ENCODE measurements at regions not wholly inside any gene's neighbourhood (a gene's known extent, or its start where the extent isn't known, plus 50 kb on each side); places are given as distances from the start of the nearest gene placed in this dataset.

GRCh38 chr9:84589542-84589941, 80.0 kb upstream of the NTRK2 start:
- intact Hi-C loops (cut with DNase I): no loop called here
- Histone ChIP-seq H3K36me3 (no peaks in the 10 kb centered on the region), H3K27ac (no peak overlapping the region), H3K27me3 (no peaks in the 10 kb centered on the region), H3K9me3 (no peaks in the 10 kb centered on the region), H3K4me3 (no peak overlapping the region), H3K4me1 (no peaks in the 10 kb centered on the region)
- no peak for DNase-seq
- WGBS, 2 donors: 84 to 94% methylated on average over 1 of the region's 1 CpG
- no peak for TF ChIP-seq CTCF (IDR thresholded peaks at IDR 0.05)
- TF ChIP-seq POLR2A (IDR thresholded peaks at IDR 0.05): no peak
- TF ChIP-seq EP300 (IDR thresholded peaks at IDR 0.05): no peak
- no peak for TF ChIP-seq POLR2AphosphoS5 (IDR thresholded peaks at IDR 0.05)

GRCh38 chr9:84590706-84591105, 78.8 kb upstream of the NTRK2 start:
- intact Hi-C loops (cut with DNase I): no loop called here
- no peak overlapping the region for H3K27ac ChIP-seq
- TF ChIP-seq POLR2AphosphoS5 (IDR thresholded peaks at IDR 0.05): no peak
- no peak for TF ChIP-seq CTCF (IDR thresholded peaks at IDR 0.05)
- no peak for TF ChIP-seq EP300 (IDR thresholded peaks at IDR 0.05)
- no peak for TF ChIP-seq POLR2A (IDR thresholded peaks at IDR 0.05)
- no peaks in the 10 kb centered on the region for H3K27me3 ChIP-seq
- no peaks in the 10 kb centered on the region for H3K36me3 ChIP-seq
- H3K9me3 ChIP-seq: no peaks in the 10 kb centered on the region
- WGBS, 2 donors: 92 to 93% methylated on average over 4 of the region's 4 CpGs
- H3K4me1 ChIP-seq: no peaks in the 10 kb centered on the region
- no peak for DNase-seq
- no peak overlapping the region for H3K4me3 ChIP-seq

- DNase-seq: no peak
- no peaks in the 10 kb centered on the region for H3K27me3 ChIP-seq
- no peaks in the 10 kb centered on the region for H3K36me3 ChIP-seq
- H3K27ac ChIP-seq: no peak overlapping the region
- no peaks in the 10 kb centered on the region for H3K4me1 ChIP-seq
- 22 to 72% methylated on average over 4 of the region's 4 CpGs for WGBS, 2 donors
- no peak for TF ChIP-seq EP300 (IDR thresholded peaks at IDR 0.05)
- TF ChIP-seq POLR2AphosphoS5 (IDR thresholded peaks at IDR 0.05): no peak
- no peak for TF ChIP-seq CTCF (IDR thresholded peaks at IDR 0.05)
- TF ChIP-seq POLR2A (IDR thresholded peaks at IDR 0.05): no peak
- no peaks in the 10 kb centered on the region for H3K9me3 ChIP-seq
- no peak overlapping the region for H3K4me3 ChIP-seq
- intact Hi-C loops (cut with DNase I): no loop called here
Observed at GRCh38 chr9:84592918-84593317, 76.6 kb upstream of the NTRK2 start.

- no peaks in the 10 kb centered on the region for H3K36me3 ChIP-seq
- WGBS, 2 donors: 31 to 59% methylated on average over 4 of the region's 4 CpGs
- H3K4me1 ChIP-seq: no peaks in the 10 kb centered on the region
- TF ChIP-seq EP300 (IDR thresholded peaks at IDR 0.05) (no peak), POLR2AphosphoS5 (IDR thresholded peaks at IDR 0.05) (no peak), POLR2A (IDR thresholded peaks at IDR 0.05) (no peak), CTCF (IDR thresholded peaks at IDR 0.05) (no peak)
- H3K27ac ChIP-seq: no peak overlapping the region
- intact Hi-C loops (cut with DNase I): no loop called here
- no peak overlapping the region for H3K4me3 ChIP-seq
- DNase-seq: no peak
- no peaks in the 10 kb centered on the region for H3K27me3 ChIP-seq
- no peaks in the 10 kb centered on the region for H3K9me3 ChIP-seq
Observed at GRCh38 chr9:84593352-84593751, 76.2 kb upstream of the NTRK2 start.

GRCh38 chr9:84597131-84597530, 72.4 kb upstream of the NTRK2 start:
- H3K9me3 ChIP-seq: no peaks in the 10 kb centered on the region
- DNase-seq: no peak
- intact Hi-C loops (cut with DNase I): no loop called here
- no peaks in the 10 kb centered on the region for H3K27me3 ChIP-seq
- H3K36me3 ChIP-seq: no peaks in the 10 kb centered on the region
- no peak overlapping the region for H3K27ac ChIP-seq
- 50 to 52% methylated on average over 2 of the region's 2 CpGs for WGBS, 2 donors
- H3K4me1 ChIP-seq: no peaks in the 10 kb centered on the region
- no peak for TF ChIP-seq POLR2A (IDR thresholded peaks at IDR 0.05)
- TF ChIP-seq EP300 (IDR thresholded peaks at IDR 0.05): no peak
- no peak for TF ChIP-seq CTCF (IDR thresholded peaks at IDR 0.05)
- TF ChIP-seq POLR2AphosphoS5 (IDR thresholded peaks at IDR 0.05): no peak
- H3K4me3 ChIP-seq: no peak overlapping the region

Measured in sigmoid colon (tissue), 6 donors.